Anterior cingulate cortex (tissue), 58 donors: ENCODE measurements at regions not wholly inside any gene's neighbourhood (a gene's known extent, or its start where the extent isn't known, plus 50 kb on each side); places are given as distances from the start of the nearest gene placed in this dataset.
A peak's percentile ranks its signal among the peaks of the same experiment; 100 is the strongest.
"Not testable (repeated sequence)": the region's sequence is repeated elsewhere in the genome, so short reads cannot be mapped to it uniquely, and the experiment has no call there.

Experiments used
- DNase-seq, 58 donors: peaks; one replicate each; lab custom pipeline; 2025; lab: John Stamatoyannopoulos, UW

- no peak for DNase-seq
Measured at GRCh38 chrX:129361576-129361975, 161.7 kb downstream of the SMARCA1 start.

GRCh38 chrX:129360175-129360574, 163.1 kb downstream of the SMARCA1 start:
- DNase-seq = peak in 17 of 58 donors; percentile 0 to 17 (median 0)

DNA sequence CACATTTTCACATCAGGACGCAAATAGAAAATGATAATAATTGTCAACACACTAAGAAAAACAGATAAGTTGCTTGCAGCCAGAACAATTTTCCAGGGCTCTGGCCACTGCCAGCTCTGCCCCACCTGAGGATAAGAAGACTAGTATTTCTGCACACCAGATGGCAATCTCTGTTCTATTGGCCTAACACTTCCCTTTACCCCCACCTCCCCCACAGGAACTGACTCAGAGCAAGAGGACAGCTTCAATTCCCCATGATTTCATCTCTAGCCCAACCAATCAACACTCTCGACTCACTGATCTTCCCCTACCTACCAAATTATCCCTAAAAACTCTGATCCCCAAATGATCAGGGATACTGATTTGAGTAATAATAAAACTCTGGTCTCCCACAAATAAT, 164.0 kb downstream of the SMARCA1 start:
- no peak for DNase-seq

DNA sequence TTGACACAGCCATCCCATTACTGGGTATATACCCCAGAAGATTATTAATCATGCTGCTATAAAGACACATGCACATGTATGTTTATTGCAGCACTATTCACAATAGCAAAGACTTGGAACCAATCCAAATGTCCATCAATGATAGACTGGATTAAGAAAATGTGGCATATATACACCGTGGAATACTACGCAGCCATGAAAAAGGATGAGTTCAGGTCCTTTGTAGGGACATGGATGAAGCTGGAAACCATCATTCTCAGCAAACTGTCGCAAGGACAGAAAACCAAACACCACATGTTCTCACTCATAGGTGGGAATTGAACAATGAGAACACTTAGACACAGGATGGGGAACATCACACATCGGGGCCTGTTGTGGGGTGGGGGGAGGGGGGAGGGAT, 165.9 kb downstream of the SMARCA1 start:
- DNase-seq = not testable (repeated sequence)

DNA sequence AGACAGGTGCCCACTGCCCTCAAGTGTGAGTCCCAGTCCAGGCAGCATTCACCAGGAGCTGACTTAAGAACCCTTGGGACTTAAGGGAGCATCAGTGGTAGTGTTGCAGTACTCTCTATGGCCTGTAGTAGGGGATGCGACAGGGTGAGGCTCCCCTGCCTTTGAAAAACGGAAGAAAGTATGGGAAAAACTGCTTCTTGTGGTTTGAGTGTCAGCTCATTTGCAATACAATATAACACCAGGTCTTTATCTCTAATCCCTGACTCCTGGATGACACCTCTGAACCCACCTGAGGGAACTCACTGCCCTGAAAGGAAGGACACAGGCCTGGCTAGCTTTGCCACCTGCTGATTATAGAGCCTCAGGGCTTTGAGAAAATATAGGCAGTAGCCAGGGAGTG, 176.0 kb downstream of the SMARCA1 start:
- no peak for DNase-seq

GRCh38 chrX:129346574-129346973, 176.7 kb downstream of the SMARCA1 start:
- no peak for DNase-seq

- DNase-seq = not testable (repeated sequence)
Measured at GRCh38 chrX:129337264-129337663, 186.0 kb downstream of the SMARCA1 start.

DNA sequence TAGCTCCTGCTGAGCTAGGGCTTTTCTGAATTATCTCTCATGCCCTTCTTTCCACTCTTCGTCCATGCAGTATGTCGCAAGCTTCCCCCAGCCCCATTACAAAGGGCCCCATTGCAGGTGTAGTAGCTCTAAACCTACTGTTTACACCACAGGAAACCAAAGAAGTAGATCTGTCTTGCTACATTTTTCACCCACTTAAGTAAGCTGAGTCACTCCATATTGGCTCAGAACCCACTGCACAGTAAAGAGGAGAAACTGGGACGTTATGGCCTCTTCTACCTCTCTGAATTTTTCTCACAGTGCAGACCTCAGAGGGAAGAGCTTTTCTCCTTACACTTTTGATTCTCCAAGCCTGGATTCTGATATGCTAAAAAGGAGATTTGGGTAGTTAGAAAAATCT, 200.2 kb downstream of the SMARCA1 start:
- no peak for DNase-seq

DNA sequence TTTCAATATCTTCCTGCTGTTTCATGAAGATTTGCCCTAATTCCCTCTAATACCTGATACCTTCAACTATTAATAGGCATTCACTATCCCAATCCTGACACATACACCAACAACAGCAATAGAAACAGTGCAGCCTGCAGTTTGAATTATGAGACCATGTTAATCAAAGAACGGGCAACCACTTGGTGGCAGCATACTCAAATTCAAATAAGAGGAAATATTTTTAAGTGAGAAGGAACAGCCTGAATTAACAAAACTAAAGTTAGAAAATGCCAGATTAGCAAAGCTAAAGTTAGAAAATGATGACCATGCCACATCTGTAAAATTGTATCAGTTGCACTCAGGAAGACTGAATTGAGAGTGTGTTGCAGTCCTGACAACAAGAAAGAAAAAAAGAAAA, 204.9 kb downstream of the SMARCA1 start:
- DNase-seq = peak in 1 of 58 donors; percentile 0

DNA sequence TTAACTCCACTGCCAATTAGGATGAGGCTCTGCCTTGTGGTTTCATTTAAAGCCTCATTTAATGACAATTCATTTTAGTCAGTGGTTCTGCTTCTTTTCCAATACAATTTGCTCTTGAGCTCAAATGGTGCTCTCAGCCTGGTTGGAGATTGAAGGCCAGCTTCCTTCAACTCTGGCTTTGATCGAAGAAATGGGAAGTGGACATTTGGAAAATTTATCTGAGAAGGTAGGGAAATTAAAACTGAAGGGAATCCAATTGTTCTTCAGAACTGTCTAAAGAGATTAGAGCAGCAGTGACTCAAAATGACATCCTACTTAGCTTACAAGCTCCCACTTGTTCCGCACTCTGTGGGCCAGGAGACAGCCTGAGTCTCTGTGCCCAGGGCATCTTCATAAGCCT, 206.8 kb downstream of the SMARCA1 start:
- no peak for DNase-seq

DNA sequence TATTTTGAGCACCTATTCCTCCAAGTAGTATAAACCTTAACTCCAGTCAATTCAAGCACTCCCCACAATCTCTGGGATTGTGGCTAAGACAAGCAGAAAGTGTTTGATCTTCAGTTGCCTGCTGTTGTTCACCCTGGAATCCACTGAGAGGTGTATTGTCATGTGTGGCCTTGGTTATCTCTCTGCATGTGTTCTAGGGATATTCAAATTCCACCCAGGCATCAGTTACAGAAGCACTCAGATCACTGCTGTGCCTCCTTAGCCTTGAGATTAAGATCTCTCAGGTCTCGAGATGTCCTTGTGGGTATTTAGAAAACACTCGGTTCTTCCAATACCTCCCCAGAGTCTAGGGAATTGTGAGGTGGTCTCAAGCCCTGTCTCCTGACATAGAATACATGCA, 213.3 kb downstream of the SMARCA1 start:
- no peak for DNase-seq

- DNase-seq = no peak
Measured at GRCh38 chrX:129262912-129263311, 260.4 kb downstream of the SMARCA1 start.

DNA sequence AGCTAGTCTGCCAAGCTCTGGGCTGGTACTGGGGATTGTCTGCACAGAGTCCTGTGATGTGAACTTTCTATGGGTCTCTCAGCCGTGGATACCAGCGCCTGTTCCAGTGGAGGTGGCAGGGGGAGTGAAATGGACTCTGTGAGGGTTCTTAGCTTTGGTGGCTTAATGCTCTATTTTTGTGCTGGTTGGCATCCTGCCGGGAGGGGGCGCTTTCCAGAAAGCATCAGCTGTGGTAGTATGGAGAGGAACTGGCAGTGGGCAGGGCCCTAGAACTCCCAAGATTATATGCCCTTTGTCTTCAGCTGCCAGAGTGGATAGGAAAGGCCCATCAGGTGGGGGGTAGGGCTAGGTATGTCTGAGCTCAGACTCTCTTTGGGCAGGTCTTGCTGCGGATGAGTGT, 267.8 kb downstream of the SMARCA1 start:
- not testable (repeated sequence) for DNase-seq

GRCh38 chrX:129249563-129249962, 273.7 kb downstream of the SMARCA1 start:
- no peak for DNase-seq

GRCh38 chrX:129247642-129248041, 275.6 kb downstream of the SMARCA1 start:
- DNase-seq = no peak

GRCh38 chrX:129239371-129239770, 283.9 kb downstream of the SMARCA1 start:
- no peak for DNase-seq

- no peak for DNase-seq
Measured at GRCh38 chrX:129238011-129238410, 285.3 kb downstream of the SMARCA1 start.

GRCh38 chrX:129235903-129236302, 287.4 kb downstream of the SMARCA1 start:
- no peak for DNase-seq

DNA sequence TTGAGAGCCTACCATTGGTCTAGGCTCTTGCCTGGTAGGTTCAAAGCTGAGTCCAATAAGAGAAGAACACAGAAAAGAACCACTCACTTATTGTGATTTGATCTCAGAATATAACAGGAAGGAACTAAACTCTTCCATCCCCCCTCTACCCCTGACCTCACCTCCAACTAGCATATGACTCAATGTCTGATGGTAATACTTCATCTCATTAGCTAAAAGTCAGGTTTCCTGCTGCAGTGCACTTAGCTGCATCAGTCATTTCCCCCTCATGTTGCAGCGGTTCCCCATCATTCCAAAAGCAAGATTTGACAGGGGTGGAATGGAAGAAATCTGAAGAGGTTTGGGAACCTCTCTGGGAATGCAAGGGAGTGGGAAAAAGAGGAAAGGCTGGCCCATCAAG, 289.5 kb downstream of the SMARCA1 start:
- DNase-seq = no peak

DNA sequence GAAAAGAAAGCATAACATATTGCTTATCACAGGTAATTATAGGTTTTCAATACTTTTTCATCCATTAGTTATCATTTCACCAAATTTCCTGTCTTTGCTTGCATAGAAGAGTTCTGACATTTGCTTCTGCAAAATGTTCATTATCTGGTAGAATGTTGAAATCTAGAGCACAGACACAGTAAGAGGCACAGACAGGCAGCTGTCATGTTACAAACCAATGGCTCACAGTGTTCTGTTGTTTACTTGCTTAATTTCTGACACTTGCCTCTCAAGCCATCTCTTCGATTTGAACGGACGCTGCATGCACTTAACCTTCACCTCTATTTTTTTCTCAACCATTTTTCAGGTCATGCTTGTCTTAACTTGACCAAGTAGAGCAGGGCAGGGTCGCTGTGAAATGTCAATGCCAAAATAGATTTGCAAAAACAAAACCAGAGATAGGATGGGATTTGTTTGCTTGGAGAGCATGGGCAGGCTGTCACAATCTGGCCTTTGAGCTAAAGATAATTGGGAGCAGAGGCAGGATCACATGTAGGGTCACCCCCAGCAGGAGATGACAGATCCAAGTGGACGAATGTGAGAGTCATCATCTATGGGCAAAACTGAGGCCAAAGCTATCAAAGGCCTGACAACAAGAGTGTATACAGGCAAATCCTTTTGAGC, 292.3 kb downstream of the SMARCA1 start:
- DNase-seq = no peak

DNA sequence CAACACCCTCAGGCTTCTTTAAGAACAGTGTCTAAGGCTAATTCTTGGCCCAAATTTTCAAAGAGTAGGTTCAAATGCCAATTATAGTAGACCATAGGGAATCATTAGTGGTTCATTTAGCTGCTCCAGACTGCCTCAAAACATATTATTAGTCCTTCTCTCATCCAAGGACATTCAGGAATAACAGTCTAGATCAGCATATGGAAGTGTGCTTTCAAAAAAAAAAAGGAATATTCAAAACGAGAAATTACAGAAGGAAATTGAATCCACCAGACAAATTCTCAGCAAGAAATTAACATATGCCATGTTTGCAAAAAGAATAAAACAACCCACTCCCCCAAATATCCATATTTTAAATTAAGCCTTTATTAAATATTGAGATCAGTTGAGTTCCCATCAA, 293.1 kb downstream of the SMARCA1 start:
- no peak for DNase-seq

GRCh38 chrX:129227366-129227765, 295.9 kb downstream of the SMARCA1 start:
- DNase-seq = no peak

DNA sequence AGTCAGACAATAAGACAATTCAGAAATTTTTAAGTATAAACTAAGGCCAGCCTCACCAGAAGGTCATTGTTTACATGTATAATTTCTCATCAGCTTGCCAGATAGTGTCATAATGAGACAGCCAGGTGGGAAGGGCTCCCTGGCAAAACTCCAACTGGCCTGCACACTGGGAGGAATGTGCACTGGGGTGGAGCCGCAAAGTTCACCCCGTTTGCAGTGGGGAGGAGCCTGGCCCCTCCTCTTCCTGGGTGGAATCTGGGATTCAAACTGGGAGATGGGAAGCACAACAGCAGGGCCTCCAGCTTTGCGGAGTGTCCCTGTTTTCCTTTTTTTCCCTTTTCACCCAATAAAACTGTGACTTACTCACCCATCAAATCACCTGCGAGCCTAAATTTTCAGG, 329.9 kb downstream of the SMARCA1 start:
- no peak for DNase-seq
